ENCODE measurements at regions not wholly inside any gene's neighbourhood (a gene's known extent, or its start where the extent isn't known, plus 50 kb on each side); places are given as distances from the start of the nearest gene placed in this dataset.

GRCh38 chr5:39665328-39665727, 240.5 kb upstream of the DAB2 start:
- Histone ChIP-seq H3K9me3 (no peaks in the 10 kb centered on the region), H3K27me3 (replicated peaks in 1 of 2; ENCODE audit: control insufficient read depth in 2 of 2, extremely low read depth in 1 of 2, insufficient read depth in 2 of 2, low read length in 1 of 2) (no peaks in the 10 kb centered on the region), H3K36me3 (ENCODE audit: control insufficient read depth in 2 of 2, extremely low read depth in 1 of 2, insufficient read depth in 1 of 2, low read length in 1 of 2) (no peaks in the 10 kb centered on the region), H3K4me1 (ENCODE audit: control insufficient read depth in 1 of 2, extremely low read depth in 1 of 2, insufficient read depth in 2 of 2, low read length in 2 of 2) (no peaks in the 10 kb centered on the region), H3K27ac (ENCODE audit: low read length) (no peak overlapping the region), H3K4me3 (ENCODE audit: control insufficient read depth in 1 of 2, extremely low read depth in 1 of 2, low read length in 1 of 2) (no peak overlapping the region)
- Mint-ChIP-seq H3K9me3 (no peaks in the 10 kb centered on the region), H3K4me3 (no peak overlapping the region), H3K27me3 (no peaks in the 10 kb centered on the region), H3K4me1 (peaks cover 0 to 9% (median 0%) of the 10 kb centered on the region in 3 donors), H3K27ac (no peak overlapping the region), H3K36me3 (no peaks in the 10 kb centered on the region)
- ChIA-PET CTCF (no interaction called here), POLR2A (no interaction called here)
- 87% methylated on average over 16 of the region's 23 CpGs for WGBS (ENCODE audit: insufficient coverage)
- ATAC-seq (replicated peaks in 1 of 4) (no peak), DNase-seq (no peak)

GRCh38 chr5:39662945-39663344, 238.2 kb upstream of the DAB2 start:
- H3K36me3 Mint-ChIP-seq, result no peaks in the 10 kb centered on the region
- ATAC-seq (replicated peaks in 1 of 4), result no peak
- Histone ChIP-seq H3K27ac (ENCODE audit: low read length) (no peak overlapping the region), H3K4me3 (ENCODE audit: control insufficient read depth in 1 of 2, extremely low read depth in 1 of 2, low read length in 1 of 2) (no peak overlapping the region), H3K27me3 (replicated peaks in 1 of 2; ENCODE audit: control insufficient read depth in 2 of 2, extremely low read depth in 1 of 2, insufficient read depth in 2 of 2, low read length in 1 of 2) (no peaks in the 10 kb centered on the region), H3K9me3 (no peaks in the 10 kb centered on the region), H3K4me1 (ENCODE audit: control insufficient read depth in 1 of 2, extremely low read depth in 1 of 2, insufficient read depth in 2 of 2, low read length in 2 of 2) (no peaks in the 10 kb centered on the region), H3K36me3 (ENCODE audit: control insufficient read depth in 2 of 2, extremely low read depth in 1 of 2, insufficient read depth in 1 of 2, low read length in 1 of 2) (no peaks in the 10 kb centered on the region)
- CTCF ChIA-PET, result no interaction called here
- no peak overlapping the region for H3K27ac Mint-ChIP-seq
- no CpG with 5 or more reads among the region's 3 CpGs for WGBS (ENCODE audit: insufficient coverage)
- no peak for DNase-seq
- no peaks in the 10 kb centered on the region for H3K27me3 Mint-ChIP-seq
- H3K9me3 Mint-ChIP-seq, result no peaks in the 10 kb centered on the region
- peaks cover 6 to 18% (median 9%) of the 10 kb centered on the region in 3 donors for H3K4me1 Mint-ChIP-seq
- H3K4me3 Mint-ChIP-seq, result no peak overlapping the region
- POLR2A ChIA-PET, result interaction anchor here in 1 of 2 donors (0.6 kb wide), 1 partner anchor 1021 kb away, joined by 3 read pairs; no protein-coding TSS in a partner anchor

- DNase-seq (no peak), ATAC-seq (replicated peaks in 1 of 4) (no peak)
- peaks cover 0 to under 1% of the 10 kb centered on the region in 2 donors for H3K27me3 Mint-ChIP-seq
- H3K4me3 ChIP-seq (ENCODE audit: control insufficient read depth in 1 of 2, extremely low read depth in 1 of 2, low read length in 1 of 2), result no peak overlapping the region
- H3K27ac ChIP-seq (ENCODE audit: low read length), result no peak overlapping the region
- no peaks in the 10 kb centered on the region for H3K9me3 ChIP-seq
- H3K4me1 ChIP-seq (ENCODE audit: control insufficient read depth in 1 of 2, extremely low read depth in 1 of 2, insufficient read depth in 2 of 2, low read length in 2 of 2), result no peaks in the 10 kb centered on the region
- H3K36me3 ChIP-seq (ENCODE audit: control insufficient read depth in 2 of 2, extremely low read depth in 1 of 2, insufficient read depth in 1 of 2, low read length in 1 of 2), result no peaks in the 10 kb centered on the region
- H3K36me3 Mint-ChIP-seq, result no peaks in the 10 kb centered on the region
- H3K4me1 Mint-ChIP-seq, result peaks cover 13 to 24% (median 14%) of the 10 kb centered on the region in 3 donors
- no peak overlapping the region for H3K4me3 Mint-ChIP-seq
- H3K9me3 Mint-ChIP-seq, result no peaks in the 10 kb centered on the region
- CTCF ChIA-PET, result interaction anchor here in 1 of 2 donors (0.6 kb wide), 1 partner anchor 1196 kb away, joined by 4 read pairs; no protein-coding TSS in a partner anchor
- POLR2A ChIA-PET, result interaction anchor here in 1 of 2 donors (0.7 kb wide), 1 partner anchor 57 kb away, joined by 3 read pairs; no protein-coding TSS in a partner anchor
- no peak overlapping the region for H3K27ac Mint-ChIP-seq
- H3K27me3 ChIP-seq (replicated peaks in 1 of 2; ENCODE audit: control insufficient read depth in 2 of 2, extremely low read depth in 1 of 2, insufficient read depth in 2 of 2, low read length in 1 of 2), result no peaks in the 10 kb centered on the region
These were observed 236.4 kb upstream of the DAB2 start for GRCh38 chr5:39661026-39661779.

- Histone ChIP-seq H3K4me3 (ENCODE audit: control insufficient read depth in 1 of 2, extremely low read depth in 1 of 2, low read length in 1 of 2) (no peak overlapping the region), H3K36me3 (ENCODE audit: control insufficient read depth in 2 of 2, extremely low read depth in 1 of 2, insufficient read depth in 1 of 2, low read length in 1 of 2) (no peaks in the 10 kb centered on the region), H3K4me1 (ENCODE audit: control insufficient read depth in 1 of 2, extremely low read depth in 1 of 2, insufficient read depth in 2 of 2, low read length in 2 of 2) (no peaks in the 10 kb centered on the region), H3K27me3 (replicated peaks in 1 of 2; ENCODE audit: control insufficient read depth in 2 of 2, extremely low read depth in 1 of 2, insufficient read depth in 2 of 2, low read length in 1 of 2) (no peaks in the 10 kb centered on the region), H3K9me3 (no peaks in the 10 kb centered on the region), H3K27ac (ENCODE audit: low read length) (no peak overlapping the region)
- Mint-ChIP-seq H3K27me3 (peaks cover 0 to 6% of the 10 kb centered on the region in 2 donors), H3K4me3 (no peak overlapping the region), H3K27ac (no peak overlapping the region), H3K9me3 (no peaks in the 10 kb centered on the region), H3K4me1 (peaks cover 13 to 24% (median 14%) of the 10 kb centered on the region in 3 donors), H3K36me3 (no peaks in the 10 kb centered on the region)
- WGBS (ENCODE audit: insufficient coverage), result no CpG with 5 or more reads among the region's 1 CpG
- DNase-seq (no peak), ATAC-seq (replicated peaks in 1 of 4) (no peak)
- POLR2A ChIA-PET, result no interaction called here
- CTCF ChIA-PET, result no interaction called here
These were observed 235.2 kb upstream of the DAB2 start for GRCh38 chr5:39660020-39660419.

- peaks cover 13 to 24% (median 14%) of the 10 kb centered on the region in 3 donors for H3K4me1 Mint-ChIP-seq
- WGBS (ENCODE audit: insufficient coverage), result no CpG with 5 or more reads among the region's 4 CpGs
- CTCF ChIA-PET, result no interaction called here
These were observed 234.1 kb upstream of the DAB2 start for GRCh38 chr5:39658866-39659265.

GRCh38 chr5:39657943-39658342, 233.2 kb upstream of the DAB2 start:
- CTCF ChIA-PET, result no interaction called here
- no peaks in the 10 kb centered on the region for H3K9me3 Mint-ChIP-seq
- H3K27ac Mint-ChIP-seq, result no peak overlapping the region
- no peak overlapping the region for H3K4me3 Mint-ChIP-seq
- POLR2A ChIA-PET, result no interaction called here
- ATAC-seq (replicated peaks in 1 of 4), result no peak
- Histone ChIP-seq H3K27ac (ENCODE audit: low read length) (no peak overlapping the region), H3K27me3 (replicated peaks in 1 of 2; ENCODE audit: control insufficient read depth in 2 of 2, extremely low read depth in 1 of 2, insufficient read depth in 2 of 2, low read length in 1 of 2) (no peaks in the 10 kb centered on the region), H3K36me3 (ENCODE audit: control insufficient read depth in 2 of 2, extremely low read depth in 1 of 2, insufficient read depth in 1 of 2, low read length in 1 of 2) (no peaks in the 10 kb centered on the region), H3K4me1 (ENCODE audit: control insufficient read depth in 1 of 2, extremely low read depth in 1 of 2, insufficient read depth in 2 of 2, low read length in 2 of 2) (no peaks in the 10 kb centered on the region), H3K9me3 (no peaks in the 10 kb centered on the region), H3K4me3 (ENCODE audit: control insufficient read depth in 1 of 2, extremely low read depth in 1 of 2, low read length in 1 of 2) (no peak overlapping the region)
- no CpG with 5 or more reads among the region's 1 CpG for WGBS (ENCODE audit: insufficient coverage)
- peaks cover 3 to 6% of the 10 kb centered on the region in 2 donors for H3K27me3 Mint-ChIP-seq
- DNase-seq, result no peak
- H3K36me3 Mint-ChIP-seq, result no peaks in the 10 kb centered on the region
- H3K4me1 Mint-ChIP-seq, result peaks cover 13 to 24% (median 14%) of the 10 kb centered on the region in 3 donors

More at GRCh38 chr5:39658866-39659265, 234.1 kb upstream of the DAB2 start:
- H3K36me3 Mint-ChIP-seq, result no peaks in the 10 kb centered on the region
- H3K27me3 ChIP-seq (replicated peaks in 1 of 2; ENCODE audit: control insufficient read depth in 2 of 2, extremely low read depth in 1 of 2, insufficient read depth in 2 of 2, low read length in 1 of 2), result no peaks in the 10 kb centered on the region
- ATAC-seq (replicated peaks in 1 of 4) (no peak), DNase-seq (no peak)
- no peaks in the 10 kb centered on the region for H3K9me3 ChIP-seq
- H3K4me3 ChIP-seq (ENCODE audit: control insufficient read depth in 1 of 2, extremely low read depth in 1 of 2, low read length in 1 of 2), result no peak overlapping the region
- H3K4me1 ChIP-seq (ENCODE audit: control insufficient read depth in 1 of 2, extremely low read depth in 1 of 2, insufficient read depth in 2 of 2, low read length in 2 of 2), result no peaks in the 10 kb centered on the region
- no peak overlapping the region for H3K27ac ChIP-seq (ENCODE audit: low read length)
- H3K27ac Mint-ChIP-seq, result no peak overlapping the region
- POLR2A ChIA-PET, result interaction anchor here in 1 of 2 donors (0.6 kb wide), 1 partner anchor 64 kb away, joined by 5 read pairs; no protein-coding TSS in a partner anchor
- H3K9me3 Mint-ChIP-seq, result no peaks in the 10 kb centered on the region
- H3K4me3 Mint-ChIP-seq, result no peak overlapping the region
- peaks cover 2 to 6% of the 10 kb centered on the region in 2 donors for H3K27me3 Mint-ChIP-seq
- no peaks in the 10 kb centered on the region for H3K36me3 ChIP-seq (ENCODE audit: control insufficient read depth in 2 of 2, extremely low read depth in 1 of 2, insufficient read depth in 1 of 2, low read length in 1 of 2)

All from T-cell (primary cell).